Loucy (cell line): ENCODE measurements at regions not wholly inside any gene's neighbourhood (a gene's known extent, or its start where the extent isn't known, plus 50 kb on each side); places are given as distances from the start of the nearest gene placed in this dataset.

Source experiments
- H2AFZ ChIP-seq: fragments of 200-600 bp; sonication (generic); 2 replicates; pipeline ENCODE4 v1.6.0; 2016; ENCODE audit warnings: antibody characterized with exemption, mild to moderate bottlenecking, low read length, moderate library complexity
- H3F3A ChIP-seq: fragments of 200-600 bp; 2 replicates; pipeline ENCODE4 v1.6.0; 2016; ENCODE audit warnings: antibody characterized with exemption, low read depth, mild to moderate bottlenecking
- H3K27me3 ChIP-seq: fragments of 200-600 bp; sonication (generic); 2 replicates; pipeline ENCODE4 v1.6.1; 2014; ENCODE audit warnings: low read length, mild to moderate bottlenecking; ENCODE audit not compliant: insufficient read depth, poor library complexity, severe bottlenecking
- H3K36me3 ChIP-seq: fragments of 200-600 bp; sonication (generic); 2 replicates; pipeline ENCODE4 v1.6.1; 2016; ENCODE audit warnings: low read length; ENCODE audit not compliant: insufficient read depth
- H3K4me1 ChIP-seq: fragments of 200-600 bp; sonication (generic); 2 replicates; pipeline ENCODE4 v1.5.1; 2014; ENCODE audit warnings: low read length, mild to moderate bottlenecking; ENCODE audit not compliant: insufficient read depth, poor library complexity, severe bottlenecking
- H3K4me2 ChIP-seq: fragments of 200-600 bp; sonication (generic); 2 replicates; pipeline ENCODE4 v1.6.0; 2014; ENCODE audit warnings: antibody characterized with exemption, low read length, low read depth, mild to moderate bottlenecking; ENCODE audit not compliant: poor library complexity, severe bottlenecking
- H3K4me3 ChIP-seq: fragments of 200-600 bp; sonication (generic); 2 replicates; pipeline ENCODE4 v1.5.1; 2014; ENCODE audit warnings: low read length, mild to moderate bottlenecking, mixed read lengths; ENCODE audit not compliant: poor library complexity, severe bottlenecking
- H3K79me2 ChIP-seq: fragments of 200-600 bp; sonication (generic); 2 replicates; pipeline ENCODE4 v1.6.1; 2014; ENCODE audit warnings: low read length; ENCODE audit not compliant: insufficient read depth
- H3K9ac ChIP-seq: fragments of 200-600 bp; sonication (generic); 2 replicates; pipeline ENCODE4 v1.6.0; 2014; ENCODE audit warnings: mild to moderate bottlenecking, low read depth, low read length, moderate library complexity; ENCODE audit not compliant: poor library complexity, severe bottlenecking
- H3K9me2 ChIP-seq: fragments of 200-600 bp; sonication (generic); replicated peaks from 2 replicates; pipeline ENCODE4 v1.6.1; 2016; ENCODE audit warnings: low read depth, low read length, mixed read lengths
- H3K9me3 ChIP-seq: fragments of 200-600 bp; sonication (generic); 2 replicates; pipeline ENCODE4 v1.6.1; 2014; ENCODE audit warnings: mild to moderate bottlenecking, antibody characterized with exemption, low read length, low read depth; ENCODE audit not compliant: insufficient read depth
- H4K20me1 ChIP-seq: fragments of 200-600 bp; sonication (generic); 2 replicates; pipeline ENCODE4 v1.6.0; 2014; ENCODE audit warnings: antibody characterized with exemption, low read length, mild to moderate bottlenecking; ENCODE audit not compliant: insufficient read depth, poor library complexity, severe bottlenecking
- CTCF ChIP-seq: fragments of 200-600 bp; sonication (generic); conservative IDR thresholded peaks from 2 replicates; pipeline ENCODE4 v1.5.1; 2014; ENCODE audit warnings: mild to moderate bottlenecking, antibody characterized with exemption, low read length
- EZH2phosphoT487 ChIP-seq: fragments of 200-600 bp; IDR thresholded peaks from 2 replicates; pipeline ENCODE4 v1.6.1; 2018; ENCODE audit warnings: antibody characterized with exemption, mild to moderate bottlenecking, moderate library complexity, borderline replicate concordance

- Histone ChIP-seq H3K9me2 (no peaks in the 10 kb centered on the region), H3K4me3 (no peak overlapping the region), H3K36me3 (no peaks in the 10 kb centered on the region), H3K9ac (no peak overlapping the region), H3F3A (no peaks in the 10 kb centered on the region), H3K79me2 (no peaks in the 10 kb centered on the region), H2AFZ (no peak overlapping the region), H3K4me1 (no peaks in the 10 kb centered on the region), H3K9me3 (no peaks in the 10 kb centered on the region), H3K27me3 (no peaks in the 10 kb centered on the region), H3K4me2 (no peak overlapping the region), H4K20me1 (no peaks in the 10 kb centered on the region)
- TF ChIP-seq CTCF: no peak
- no peak for TF ChIP-seq EZH2phosphoT487
These were observed 113.3 kb downstream of the SLIT2 start for GRCh38 chr4:20364969-20365368.

GRCh38 chr4:20367446-20367845 is 115.7 kb downstream of the SLIT2 start:
- no peak overlapping the region for H2AFZ ChIP-seq
- no peak overlapping the region for H3K4me2 ChIP-seq
- TF ChIP-seq EZH2phosphoT487 (no peak), CTCF (no peak)
- no peaks in the 10 kb centered on the region for H3K79me2 ChIP-seq
- H3K36me3 ChIP-seq: no peaks in the 10 kb centered on the region
- H3K9me2 ChIP-seq: no peaks in the 10 kb centered on the region
- H3F3A ChIP-seq: no peaks in the 10 kb centered on the region
- H3K9me3 ChIP-seq: no peaks in the 10 kb centered on the region
- no peaks in the 10 kb centered on the region for H3K27me3 ChIP-seq
- H3K4me1 ChIP-seq: no peaks in the 10 kb centered on the region
- no peaks in the 10 kb centered on the region for H4K20me1 ChIP-seq
- H3K4me3 ChIP-seq: no peak overlapping the region
- H3K9ac ChIP-seq: no peak overlapping the region

GRCh38 chr4:20368926-20369325 is 117.2 kb downstream of the SLIT2 start:
- TF ChIP-seq CTCF: no peak
- TF ChIP-seq EZH2phosphoT487: no peak
- H3F3A ChIP-seq: no peaks in the 10 kb centered on the region
- no peak overlapping the region for H3K4me2 ChIP-seq
- no peak overlapping the region for H2AFZ ChIP-seq
- no peak overlapping the region for H3K9ac ChIP-seq
- H3K79me2 ChIP-seq: no peaks in the 10 kb centered on the region
- H3K27me3 ChIP-seq: no peaks in the 10 kb centered on the region
- no peak overlapping the region for H3K4me3 ChIP-seq
- H3K36me3 ChIP-seq: no peaks in the 10 kb centered on the region
- H4K20me1 ChIP-seq: no peaks in the 10 kb centered on the region
- no peaks in the 10 kb centered on the region for H3K9me3 ChIP-seq
- H3K9me2 ChIP-seq: no peaks in the 10 kb centered on the region
- H3K4me1 ChIP-seq: no peaks in the 10 kb centered on the region
